HG03103 (cell line): ENCODE measurements at regions not wholly inside any gene's neighbourhood (a gene's known extent, or its start where the extent isn't known, plus 50 kb on each side); places are given as distances from the start of the nearest gene placed in this dataset.

ENCODE experiments used
- ATAC-seq: cut with Tn5 transposase; IDR thresholded peaks from one replicate; pipeline ENCODE4 v1.9.1; 2021; ENCODE audit warnings: low read depth; ENCODE audit not compliant: unreplicated experiment

GRCh38 chr1:234672349-234673135 lies 62.6 kb upstream of the IRF2BP2 start:
- ATAC-seq = no peak

- ATAC-seq = no peak
These were observed 61.1 kb upstream of the IRF2BP2 start for GRCh38 chr1:234670967-234671626.

GRCh38 chr1:234669499-234669898 lies 59.5 kb upstream of the IRF2BP2 start:
- ATAC-seq = no peak

GRCh38 chr1:234668577-234668955 lies 58.6 kb upstream of the IRF2BP2 start:
- ATAC-seq = no peak

GRCh38 chr1:234667600-234668576 lies 57.9 kb upstream of the IRF2BP2 start:
- ATAC-seq = no peak

- no peak for ATAC-seq
These were observed 56.8 kb upstream of the IRF2BP2 start for GRCh38 chr1:234666761-234667160.

- ATAC-seq = no peak
These were observed 56.1 kb upstream of the IRF2BP2 start for GRCh38 chr1:234665975-234666605.

- ATAC-seq = no peak
These were observed 52.2 kb upstream of the IRF2BP2 start for GRCh38 chr1:234662148-234662547.

GRCh38 chr1:234661317-234661928 lies 51.4 kb upstream of the IRF2BP2 start:
- ATAC-seq = no peak

GRCh38 chr1:234660536-234661316 lies 50.7 kb upstream of the IRF2BP2 start:
- ATAC-seq = no peak
